Fibroblast of lung (primary cell): ENCODE measurements at regions not wholly inside any gene's neighbourhood (a gene's known extent, or its start where the extent isn't known, plus 50 kb on each side); places are given as distances from the start of the nearest gene placed in this dataset.
"Not testable (repeated sequence)": the region's sequence is repeated elsewhere in the genome, so short reads cannot be mapped to it uniquely, and the experiment has no call there.

Experiments used
- CTCF ChIP-seq, 2 donors: IDR thresholded peaks in 1 of 2; conservative IDR thresholded peaks in 1 of 2; 1 replicate in 1 of 2; 2 replicates in 1 of 2; pipeline ENCODE4 v1.5.1; 2011 to 2012; ENCODE audit warnings: low read length in 2 of 2, control low read depth in 1 of 2, inconsistent platforms in 1 of 2, low read depth in 1 of 2, mild to moderate bottlenecking in 1 of 2
- EZH2 ChIP-seq: IDR thresholded peaks from 2 replicates; pipeline ENCODE4 v1.5.1; 2012; ENCODE audit warnings: low read length, control low read depth, mild to moderate bottlenecking; ENCODE audit errors: missing control alignments

- not testable (repeated sequence) for TF ChIP-seq CTCF (conservative IDR thresholded peaks at IDR 0.05 in 1 of 2, IDR thresholded peaks at IDR 0.05 in 1 of 2; ENCODE audit: low read depth in 1 of 2, low read length in 2 of 2); EZH2
These were observed 140.5 kb upstream of the SP8 start for GRCh38 chr7:20927178-20927577.
